HCT116 (cell line): ENCODE measurements at regions not wholly inside any gene's neighbourhood (a gene's known extent, or its start where the extent isn't known, plus 50 kb on each side); places are given as distances from the start of the nearest gene placed in this dataset.

Source experiments
- EGR1 ChIP-seq: IDR thresholded peaks from 2 replicates; pipeline ENCODE4 v1.6.1; 2012; ENCODE audit warnings: low read depth
- ELF1 ChIP-seq: IDR thresholded peaks from 2 replicates; pipeline ENCODE4 v1.6.1; 2012; ENCODE audit warnings: low read depth, borderline replicate concordance
- POLR2A ChIP-seq: IDR thresholded peaks from 2 replicates; pipeline ENCODE4 v1.7.0; 2011; ENCODE audit warnings: borderline replicate concordance; ENCODE audit not compliant: insufficient read depth, insufficient read length; ENCODE audit errors: extremely low read depth
- YY1 ChIP-seq: IDR thresholded peaks from 2 replicates; pipeline ENCODE4 v1.6.1; 2011; ENCODE audit warnings: low read length, low read depth, moderate library complexity, mild to moderate bottlenecking; ENCODE audit not compliant: insufficient replicate concordance; ENCODE audit errors: extremely low read depth
- ZNF274 ChIP-seq: fragments of 200-500 bp; sonication (Bioruptor generic); IDR thresholded peaks from 2 replicates; pipeline ENCODE4 v1.6.1; 2014; ENCODE audit warnings: mild to moderate bottlenecking, low read depth, low read length, inconsistent platforms
- TF ChIP-seq, protein P1 (sequence below), 3 experiments: fragments of 200-600 bp in 1 of 3; sonication (generic) in 1 of 3; IDR thresholded peaks in 2 of 3; conservative IDR thresholded peaks in 1 of 3; 2 replicates each; pipeline ENCODE4 v1.5.1; 2012 to 2017; ENCODE audit warnings: low read depth in 2 of 3, low read length in 2 of 3, antibody characterized with exemption in 1 of 3, borderline replicate concordance in 1 of 3, control low read depth in 1 of 3, mild to moderate bottlenecking in 1 of 3, mixed read lengths in 1 of 3, mixed run types in 1 of 3, moderate library complexity in 1 of 3; ENCODE audit not compliant: insufficient read depth in 1 of 3

DNA sequence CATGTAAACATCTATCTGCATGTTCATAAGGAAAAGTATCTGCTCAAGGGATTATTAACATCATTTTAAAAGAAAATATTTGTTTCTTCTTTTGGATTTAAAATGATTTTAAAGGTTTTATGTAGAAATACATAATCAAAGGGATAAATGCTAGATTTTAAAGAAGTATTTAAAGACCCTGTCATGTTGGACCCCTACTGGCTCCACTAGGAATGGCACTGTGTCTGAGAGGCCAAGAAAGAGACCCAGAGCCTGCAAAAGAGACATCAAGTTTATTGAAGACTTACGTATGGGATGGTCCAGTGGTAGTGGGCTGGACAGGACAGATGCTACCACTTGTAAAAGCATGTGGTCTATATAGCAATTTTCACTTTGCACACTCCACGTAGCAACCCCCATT, 78.7 kb upstream of the PCDH18 start:
- TF ChIP-seq, protein P1, sequence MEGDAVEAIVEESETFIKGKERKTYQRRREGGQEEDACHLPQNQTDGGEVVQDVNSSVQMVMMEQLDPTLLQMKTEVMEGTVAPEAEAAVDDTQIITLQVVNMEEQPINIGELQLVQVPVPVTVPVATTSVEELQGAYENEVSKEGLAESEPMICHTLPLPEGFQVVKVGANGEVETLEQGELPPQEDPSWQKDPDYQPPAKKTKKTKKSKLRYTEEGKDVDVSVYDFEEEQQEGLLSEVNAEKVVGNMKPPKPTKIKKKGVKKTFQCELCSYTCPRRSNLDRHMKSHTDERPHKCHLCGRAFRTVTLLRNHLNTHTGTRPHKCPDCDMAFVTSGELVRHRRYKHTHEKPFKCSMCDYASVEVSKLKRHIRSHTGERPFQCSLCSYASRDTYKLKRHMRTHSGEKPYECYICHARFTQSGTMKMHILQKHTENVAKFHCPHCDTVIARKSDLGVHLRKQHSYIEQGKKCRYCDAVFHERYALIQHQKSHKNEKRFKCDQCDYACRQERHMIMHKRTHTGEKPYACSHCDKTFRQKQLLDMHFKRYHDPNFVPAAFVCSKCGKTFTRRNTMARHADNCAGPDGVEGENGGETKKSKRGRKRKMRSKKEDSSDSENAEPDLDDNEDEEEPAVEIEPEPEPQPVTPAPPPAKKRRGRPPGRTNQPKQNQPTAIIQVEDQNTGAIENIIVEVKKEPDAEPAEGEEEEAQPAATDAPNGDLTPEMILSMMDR (IDR thresholded peaks at IDR 0.05 in 2 of 3, conservative IDR thresholded peaks at IDR 0.05 in 1 of 3; ENCODE audit: borderline replicate concordance in 1 of 3, insufficient read depth in 1 of 3, low read depth in 2 of 3, low read length in 2 of 3), result peak in 2 of 3 experiments; percentile 66 to 69; a peak in 4 of 6 replicates
- TF ChIP-seq YY1 (no peak), POLR2A (no peak), EGR1 (no peak), ZNF274 (no peak), ELF1 (no peak)
